Epidermal melanocyte (primary cell): ENCODE measurements at regions not wholly inside any gene's neighbourhood (a gene's known extent, or its start where the extent isn't known, plus 50 kb on each side); places are given as distances from the start of the nearest gene placed in this dataset.

ENCODE experiments used
- DNase-seq: peaks from one replicate; pipeline ENCODE4 v3.0.0; 2011; ENCODE audit warnings: low spot score; ENCODE audit not compliant: insufficient read length

GRCh38 chr9:104429031-104429546, 75.0 kb upstream of the OR13F1 start:
- no peak for DNase-seq

GRCh38 chr9:104435059-104435458, 69.0 kb upstream of the OR13F1 start:
- DNase-seq, result no peak

- no peak for DNase-seq
Observed at GRCh38 chr9:104448036-104448435, 56.0 kb upstream of the OR13F1 start.
